SK-N-SH treated with all-trans-retinoic acid at 6 μM for 48 hours (cell line): ENCODE measurements at regions not wholly inside any gene's neighbourhood (a gene's known extent, or its start where the extent isn't known, plus 50 kb on each side); places are given as distances from the start of the nearest gene placed in this dataset.
"Not testable (repeated sequence)": the region's sequence is repeated elsewhere in the genome, so short reads cannot be mapped to it uniquely, and the experiment has no call there.

Experiments
- ATAC-seq: fragments of 200-7000 bp; cut with Tn5 transposase; 3 replicates; pipeline ENCODE4 v1.9.1; 2020; ENCODE audit warnings: mild to moderate bottlenecking, moderate library complexity
- BACH2 ChIP-seq: fragments of 250-450 bp; sonication (Bioruptor Pico); IDR thresholded peaks from 2 replicates; pipeline ENCODE4 v1.9.0; 2021; ENCODE audit warnings: mild to moderate bottlenecking, borderline replicate concordance
- CSDC2 ChIP-seq: fragments of 250-450 bp; sonication (Bioruptor Pico); IDR thresholded peaks from 2 replicates; pipeline ENCODE4 v1.5.0; 2020; ENCODE audit warnings: mild to moderate bottlenecking, moderate library complexity
- ESRRG ChIP-seq: fragments of 250-450 bp; sonication (Bioruptor Pico); IDR thresholded peaks from 2 replicates; pipeline ENCODE4 v1.6.1; 2021; ENCODE audit warnings: mild to moderate bottlenecking
- GLIS3 ChIP-seq: fragments of 250-450 bp; sonication (Bioruptor Pico); IDR thresholded peaks from 2 replicates; pipeline ENCODE4 v1.5.0; 2020; ENCODE audit warnings: mild to moderate bottlenecking, moderate library complexity
- ISL1 ChIP-seq: fragments of 250-450 bp; sonication (Bioruptor Pico); IDR thresholded peaks from 2 replicates; pipeline ENCODE4 v2.1.2; 2022; ENCODE audit warnings: mild to moderate bottlenecking, moderate library complexity
- OSR1 ChIP-seq: fragments of 250-450 bp; sonication (Bioruptor Pico); IDR thresholded peaks from 2 replicates; pipeline ENCODE4 v1.8.0; 2022; ENCODE audit warnings: moderate library complexity, mild to moderate bottlenecking, inconsistent platforms
- RARB ChIP-seq: fragments of 250-450 bp; sonication (Bioruptor Pico); IDR thresholded peaks from 2 replicates; pipeline ENCODE4 v1.8.0; 2021; ENCODE audit warnings: mild to moderate bottlenecking, moderate library complexity
- SNAI2 ChIP-seq: fragments of 250-450 bp; sonication (Bioruptor Pico); IDR thresholded peaks from 2 replicates; pipeline ENCODE4 v1.5.0; 2020; ENCODE audit warnings: mild to moderate bottlenecking, moderate library complexity
- TOX ChIP-seq: fragments of 250-450 bp; sonication (Bioruptor Pico); IDR thresholded peaks from 2 replicates; pipeline ENCODE4 v1.8.0; 2021; ENCODE audit warnings: mild to moderate bottlenecking, moderate library complexity, borderline replicate concordance
- ZC3H10 ChIP-seq: fragments of 250-450 bp; sonication (Bioruptor Pico); IDR thresholded peaks from 2 replicates; pipeline ENCODE4 v1.5.1; 2021; ENCODE audit warnings: mild to moderate bottlenecking, moderate library complexity
- ZFP3 ChIP-seq: fragments of 250-450 bp; sonication (Bioruptor Pico); IDR thresholded peaks from 2 replicates; pipeline ENCODE4 v1.5.0; 2020; ENCODE audit warnings: mild to moderate bottlenecking, moderate library complexity
- ZFP30 ChIP-seq: fragments of 450-650 bp; formaldehyde crosslinking; IDR thresholded peaks from 2 replicates; pipeline ENCODE4 v1.5.0; 2022; ENCODE audit warnings: mild to moderate bottlenecking, moderate library complexity
- ZNF565 ChIP-seq: fragments of 450-650 bp; formaldehyde crosslinking; conservative IDR thresholded peaks from 2 replicates; pipeline ENCODE4 v1.5.0; 2020; ENCODE audit warnings: low read depth, mild to moderate bottlenecking, moderate library complexity
- ZNF70 ChIP-seq: fragments of 450-650 bp; formaldehyde crosslinking; IDR thresholded peaks from 2 replicates; pipeline ENCODE4 v1.5.0; 2020; ENCODE audit warnings: mild to moderate bottlenecking, moderate library complexity
- ZNF8 ChIP-seq: fragments of 450-650 bp; formaldehyde crosslinking; IDR thresholded peaks from 2 replicates; pipeline ENCODE4 v1.5.0; 2020; ENCODE audit warnings: mild to moderate bottlenecking, moderate library complexity
- TF ChIP-seq, protein P1 (sequence below): fragments of 250-450 bp; sonication (Bioruptor Pico); IDR thresholded peaks from 2 replicates; pipeline ENCODE4 v1.8.0; 2021; ENCODE audit warnings: low read depth, mild to moderate bottlenecking, moderate library complexity, borderline replicate concordance
- TF ChIP-seq, protein P2 (sequence below): fragments of 250-450 bp; sonication (Bioruptor Pico); IDR thresholded peaks from 2 replicates; pipeline ENCODE4 v1.5.1; 2020; ENCODE audit warnings: low read depth, mild to moderate bottlenecking, moderate library complexity
- TF ChIP-seq, protein P3 (sequence below): fragments of 250-450 bp; sonication (Bioruptor Pico); IDR thresholded peaks from 2 replicates; pipeline ENCODE4 v1.8.0; 2020; ENCODE audit warnings: mild to moderate bottlenecking, moderate library complexity, borderline replicate concordance
- TF ChIP-seq, protein P4 (sequence below): fragments of 250-450 bp; sonication (Bioruptor Pico); IDR thresholded peaks from 2 replicates; pipeline ENCODE4 v1.5.0; 2020; ENCODE audit warnings: mild to moderate bottlenecking, moderate library complexity

DNA sequence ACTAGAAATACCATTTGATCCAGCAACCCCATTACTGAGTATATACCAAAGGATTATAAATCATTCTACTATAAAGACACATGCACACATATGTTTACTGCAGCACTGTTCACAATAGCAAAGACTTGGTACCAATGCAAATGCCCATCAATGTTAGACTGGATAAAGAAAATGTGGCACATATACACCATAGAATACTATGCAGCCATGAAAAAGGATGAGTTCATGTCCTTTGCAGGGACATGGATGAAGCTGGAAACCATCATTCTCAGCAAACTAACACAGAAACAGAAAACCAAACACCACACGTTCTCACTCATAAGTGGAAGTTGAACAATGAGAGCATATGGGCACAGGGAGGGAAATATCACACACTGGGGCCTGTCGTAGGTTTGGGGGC lies 106.0 kb downstream of the SPATA18 start:
- ATAC-seq: not testable (repeated sequence)

DNA sequence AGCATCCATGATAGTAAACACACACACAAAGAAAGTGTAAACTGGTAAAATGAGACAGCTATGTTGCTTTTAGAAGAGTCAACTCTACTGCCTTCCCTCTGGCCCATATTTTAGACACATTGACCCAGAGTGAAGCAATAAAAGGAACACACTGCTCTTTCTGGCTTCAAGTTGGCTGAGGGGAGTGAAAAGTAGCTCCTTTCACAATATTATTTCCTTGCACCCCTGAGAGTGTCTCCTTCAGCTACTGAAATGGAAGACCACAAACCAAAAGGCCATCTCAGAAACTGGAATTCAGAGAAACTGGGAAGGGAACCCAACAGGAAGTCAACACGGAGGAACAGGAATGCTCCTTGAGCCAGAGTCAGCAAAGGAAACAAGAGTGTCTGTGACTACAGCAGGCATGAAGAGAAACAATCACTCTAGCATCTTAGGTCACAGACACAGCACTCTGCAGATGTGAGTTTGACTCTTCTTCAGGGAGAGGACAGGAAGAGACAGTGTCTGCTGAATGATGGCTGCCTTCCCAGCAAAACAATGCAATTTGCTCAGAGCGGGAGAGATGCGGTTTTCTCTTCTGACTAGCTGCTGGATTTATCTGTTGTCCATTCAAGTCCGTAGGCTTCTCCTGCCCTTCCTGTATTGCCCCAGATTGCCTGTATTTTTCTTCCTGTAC lies 106.7 kb downstream of the SPATA18 start:
- TF ChIP-seq ESRRG (CRISPR knock-in tag) (no peak), ZNF565 (no peak), ZC3H10 (no peak), ZNF70 (CRISPR knock-in tag) (no peak), ISL1 (no peak), ZNF8 (no peak), GLIS3 (CRISPR knock-in tag) (no peak), CSDC2 (no peak), ZFP30 (CRISPR knock-in tag) (no peak), SNAI2 (CRISPR knock-in tag) (no peak), RARB (no peak), OSR1 (CRISPR knock-in tag) (no peak)
- TF ChIP-seq, protein P1, sequence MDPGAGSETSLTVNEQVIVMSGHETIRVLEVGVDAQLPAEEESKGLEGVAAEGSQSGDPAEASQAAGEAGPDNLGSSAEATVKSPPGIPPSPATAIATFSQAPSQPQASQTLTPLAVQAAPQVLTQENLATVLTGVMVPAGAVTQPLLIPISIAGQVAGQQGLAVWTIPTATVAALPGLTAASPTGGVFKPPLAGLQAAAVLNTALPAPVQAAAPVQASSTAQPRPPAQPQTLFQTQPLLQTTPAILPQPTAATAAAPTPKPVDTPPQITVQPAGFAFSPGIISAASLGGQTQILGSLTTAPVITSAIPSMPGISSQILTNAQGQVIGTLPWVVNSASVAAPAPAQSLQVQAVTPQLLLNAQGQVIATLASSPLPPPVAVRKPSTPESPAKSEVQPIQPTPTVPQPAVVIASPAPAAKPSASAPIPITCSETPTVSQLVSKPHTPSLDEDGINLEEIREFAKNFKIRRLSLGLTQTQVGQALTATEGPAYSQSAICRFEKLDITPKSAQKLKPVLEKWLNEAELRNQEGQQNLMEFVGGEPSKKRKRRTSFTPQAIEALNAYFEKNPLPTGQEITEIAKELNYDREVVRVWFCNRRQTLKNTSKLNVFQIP (CRISPR knock-in tag): no peak
- TF ChIP-seq, protein P2, sequence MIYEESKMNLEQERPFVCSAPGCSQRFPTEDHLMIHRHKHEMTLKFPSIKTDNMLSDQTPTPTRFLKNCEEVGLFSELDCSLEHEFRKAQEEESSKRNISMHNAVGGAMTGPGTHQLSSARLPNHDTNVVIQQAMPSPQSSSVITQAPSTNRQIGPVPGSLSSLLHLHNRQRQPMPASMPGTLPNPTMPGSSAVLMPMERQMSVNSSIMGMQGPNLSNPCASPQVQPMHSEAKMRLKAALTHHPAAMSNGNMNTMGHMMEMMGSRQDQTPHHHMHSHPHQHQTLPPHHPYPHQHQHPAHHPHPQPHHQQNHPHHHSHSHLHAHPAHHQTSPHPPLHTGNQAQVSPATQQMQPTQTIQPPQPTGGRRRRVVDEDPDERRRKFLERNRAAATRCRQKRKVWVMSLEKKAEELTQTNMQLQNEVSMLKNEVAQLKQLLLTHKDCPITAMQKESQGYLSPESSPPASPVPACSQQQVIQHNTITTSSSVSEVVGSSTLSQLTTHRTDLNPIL: no peak
- TF ChIP-seq, all 23 proteins: peak for 0

DNA sequence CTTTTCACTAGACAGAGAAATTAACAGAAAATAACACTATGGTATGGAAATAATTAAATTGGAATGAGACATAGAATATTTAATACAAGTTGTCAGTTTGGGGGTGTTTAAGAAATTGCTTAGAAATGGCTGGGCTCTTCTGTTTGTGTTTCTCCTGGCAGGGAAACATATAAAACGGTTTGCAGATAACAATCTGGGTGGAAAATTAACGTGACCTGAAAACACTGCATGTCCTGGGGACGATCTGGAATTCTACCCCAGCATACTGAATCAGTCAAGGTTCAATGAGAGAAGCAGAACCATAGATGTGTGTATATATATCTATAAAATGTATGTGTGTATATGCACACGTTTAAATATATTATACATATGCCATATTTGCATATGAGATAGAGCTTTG lies 109.8 kb downstream of the SPATA18 start:
- ATAC-seq: no peak
- no peak for TF ChIP-seq ZNF565
- TF ChIP-seq GLIS3 (CRISPR knock-in tag): no peak
- no peak for TF ChIP-seq OSR1 (CRISPR knock-in tag)
- TF ChIP-seq, protein P3, sequence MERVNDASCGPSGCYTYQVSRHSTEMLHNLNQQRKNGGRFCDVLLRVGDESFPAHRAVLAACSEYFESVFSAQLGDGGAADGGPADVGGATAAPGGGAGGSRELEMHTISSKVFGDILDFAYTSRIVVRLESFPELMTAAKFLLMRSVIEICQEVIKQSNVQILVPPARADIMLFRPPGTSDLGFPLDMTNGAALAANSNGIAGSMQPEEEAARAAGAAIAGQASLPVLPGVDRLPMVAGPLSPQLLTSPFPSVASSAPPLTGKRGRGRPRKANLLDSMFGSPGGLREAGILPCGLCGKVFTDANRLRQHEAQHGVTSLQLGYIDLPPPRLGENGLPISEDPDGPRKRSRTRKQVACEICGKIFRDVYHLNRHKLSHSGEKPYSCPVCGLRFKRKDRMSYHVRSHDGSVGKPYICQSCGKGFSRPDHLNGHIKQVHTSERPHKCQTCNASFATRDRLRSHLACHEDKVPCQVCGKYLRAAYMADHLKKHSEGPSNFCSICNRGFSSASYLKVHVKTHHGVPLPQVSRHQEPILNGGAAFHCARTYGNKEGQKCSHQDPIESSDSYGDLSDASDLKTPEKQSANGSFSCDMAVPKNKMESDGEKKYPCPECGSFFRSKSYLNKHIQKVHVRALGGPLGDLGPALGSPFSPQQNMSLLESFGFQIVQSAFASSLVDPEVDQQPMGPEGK (CRISPR knock-in tag): no peak

More for the DNA sequence above, 106.7 kb downstream of the SPATA18 start:
- no peak for ATAC-seq

DNA sequence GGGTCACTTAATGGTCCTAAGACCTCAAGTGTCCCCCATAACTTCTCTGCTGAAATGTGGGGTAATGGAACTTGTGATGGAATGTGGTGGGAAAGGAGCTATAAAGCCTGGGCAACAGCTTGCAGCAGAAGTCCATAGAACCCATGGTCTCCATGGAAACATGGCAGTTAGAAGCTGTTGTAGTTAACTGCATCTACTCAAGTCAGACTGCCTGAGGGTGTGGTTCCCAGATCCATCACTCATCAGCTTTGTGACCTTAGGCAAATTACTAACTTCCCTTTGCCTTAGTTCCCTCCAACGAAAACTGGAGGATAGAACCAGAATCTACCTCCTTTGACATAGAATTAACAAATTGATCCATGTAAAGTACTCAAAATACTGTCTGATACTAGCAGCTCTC lies 113.0 kb downstream of the SPATA18 start:
- no peak for TF ChIP-seq ZFP30 (CRISPR knock-in tag)
- no peak for TF ChIP-seq ZFP3 (CRISPR knock-in tag)
- no peak for TF ChIP-seq ZNF8
- TF ChIP-seq OSR1 (CRISPR knock-in tag): no peak
- no peak for TF ChIP-seq ZNF565
- TF ChIP-seq, protein P3 (CRISPR knock-in tag): no peak
- TF ChIP-seq SNAI2 (CRISPR knock-in tag): no peak
- TF ChIP-seq RARB: no peak
- no peak for TF ChIP-seq BACH2 (CRISPR knock-in tag)
- no peak for TF ChIP-seq ZC3H10
- TF ChIP-seq, protein P4, sequence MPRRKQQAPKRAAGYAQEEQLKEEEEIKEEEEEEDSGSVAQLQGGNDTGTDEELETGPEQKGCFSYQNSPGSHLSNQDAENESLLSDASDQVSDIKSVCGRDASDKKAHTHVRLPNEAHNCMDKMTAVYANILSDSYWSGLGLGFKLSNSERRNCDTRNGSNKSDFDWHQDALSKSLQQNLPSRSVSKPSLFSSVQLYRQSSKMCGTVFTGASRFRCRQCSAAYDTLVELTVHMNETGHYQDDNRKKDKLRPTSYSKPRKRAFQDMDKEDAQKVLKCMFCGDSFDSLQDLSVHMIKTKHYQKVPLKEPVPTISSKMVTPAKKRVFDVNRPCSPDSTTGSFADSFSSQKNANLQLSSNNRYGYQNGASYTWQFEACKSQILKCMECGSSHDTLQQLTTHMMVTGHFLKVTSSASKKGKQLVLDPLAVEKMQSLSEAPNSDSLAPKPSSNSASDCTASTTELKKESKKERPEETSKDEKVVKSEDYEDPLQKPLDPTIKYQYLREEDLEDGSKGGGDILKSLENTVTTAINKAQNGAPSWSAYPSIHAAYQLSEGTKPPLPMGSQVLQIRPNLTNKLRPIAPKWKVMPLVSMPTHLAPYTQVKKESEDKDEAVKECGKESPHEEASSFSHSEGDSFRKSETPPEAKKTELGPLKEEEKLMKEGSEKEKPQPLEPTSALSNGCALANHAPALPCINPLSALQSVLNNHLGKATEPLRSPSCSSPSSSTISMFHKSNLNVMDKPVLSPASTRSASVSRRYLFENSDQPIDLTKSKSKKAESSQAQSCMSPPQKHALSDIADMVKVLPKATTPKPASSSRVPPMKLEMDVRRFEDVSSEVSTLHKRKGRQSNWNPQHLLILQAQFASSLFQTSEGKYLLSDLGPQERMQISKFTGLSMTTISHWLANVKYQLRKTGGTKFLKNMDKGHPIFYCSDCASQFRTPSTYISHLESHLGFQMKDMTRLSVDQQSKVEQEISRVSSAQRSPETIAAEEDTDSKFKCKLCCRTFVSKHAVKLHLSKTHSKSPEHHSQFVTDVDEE: no peak
- TF ChIP-seq, protein P2: no peak
- no peak for TF ChIP-seq ZNF70 (CRISPR knock-in tag)
- no peak for TF ChIP-seq TOX
- ATAC-seq: no peak
